ENCODE measurements at regions not wholly inside any gene's neighbourhood (a gene's known extent, or its start where the extent isn't known, plus 50 kb on each side); places are given as distances from the start of the nearest gene placed in this dataset.

- TF ChIP-seq CTCF (IDR thresholded peaks at IDR 0.05 in 8 of 11, conservative IDR thresholded peaks at IDR 0.05 in 3 of 11) (no peak), POLR2AphosphoS5 (IDR thresholded peaks at IDR 0.05) (no peak)
Measured at GRCh38 chr9:20253635-20254034, 368.7 kb downstream of the MLLT3 start.

Data from spleen (tissue), 7 donors.